ENCODE measurements at regions not wholly inside any gene's neighbourhood (a gene's known extent, or its start where the extent isn't known, plus 50 kb on each side); places are given as distances from the start of the nearest gene placed in this dataset.
"Not testable (repeated sequence)": the region's sequence is repeated elsewhere in the genome, so short reads cannot be mapped to it uniquely, and the experiment has no call there.

DNA sequence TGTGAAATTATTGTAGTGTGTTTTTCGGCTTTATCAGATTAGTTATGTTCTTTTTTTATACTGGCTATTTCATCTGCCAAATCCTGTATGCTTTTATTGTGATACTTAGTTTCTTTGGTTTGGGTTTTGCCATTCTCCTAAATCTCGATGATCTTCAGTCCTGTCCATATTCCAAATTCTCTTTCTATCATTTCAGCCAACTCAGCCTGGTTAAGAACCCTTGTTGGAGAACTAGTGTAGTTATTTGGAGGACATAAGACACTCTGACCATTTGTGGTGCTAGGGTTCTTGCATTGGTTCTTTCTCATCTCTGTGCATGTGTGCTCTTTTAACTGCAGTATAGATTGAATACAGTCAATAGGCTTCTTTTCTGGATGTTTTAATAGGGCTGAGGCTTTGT lies 187.0 kb upstream of the CCNH start:
- DNase-seq (ENCODE audit: low spot score), result no peak
- H3K4me3 ChIP-seq, result no peak overlapping the region
- no peak overlapping the region for H3K27ac ChIP-seq
- TF ChIP-seq, protein P1, sequence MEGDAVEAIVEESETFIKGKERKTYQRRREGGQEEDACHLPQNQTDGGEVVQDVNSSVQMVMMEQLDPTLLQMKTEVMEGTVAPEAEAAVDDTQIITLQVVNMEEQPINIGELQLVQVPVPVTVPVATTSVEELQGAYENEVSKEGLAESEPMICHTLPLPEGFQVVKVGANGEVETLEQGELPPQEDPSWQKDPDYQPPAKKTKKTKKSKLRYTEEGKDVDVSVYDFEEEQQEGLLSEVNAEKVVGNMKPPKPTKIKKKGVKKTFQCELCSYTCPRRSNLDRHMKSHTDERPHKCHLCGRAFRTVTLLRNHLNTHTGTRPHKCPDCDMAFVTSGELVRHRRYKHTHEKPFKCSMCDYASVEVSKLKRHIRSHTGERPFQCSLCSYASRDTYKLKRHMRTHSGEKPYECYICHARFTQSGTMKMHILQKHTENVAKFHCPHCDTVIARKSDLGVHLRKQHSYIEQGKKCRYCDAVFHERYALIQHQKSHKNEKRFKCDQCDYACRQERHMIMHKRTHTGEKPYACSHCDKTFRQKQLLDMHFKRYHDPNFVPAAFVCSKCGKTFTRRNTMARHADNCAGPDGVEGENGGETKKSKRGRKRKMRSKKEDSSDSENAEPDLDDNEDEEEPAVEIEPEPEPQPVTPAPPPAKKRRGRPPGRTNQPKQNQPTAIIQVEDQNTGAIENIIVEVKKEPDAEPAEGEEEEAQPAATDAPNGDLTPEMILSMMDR (IDR thresholded peaks at IDR 0.05), result no peak

DNA sequence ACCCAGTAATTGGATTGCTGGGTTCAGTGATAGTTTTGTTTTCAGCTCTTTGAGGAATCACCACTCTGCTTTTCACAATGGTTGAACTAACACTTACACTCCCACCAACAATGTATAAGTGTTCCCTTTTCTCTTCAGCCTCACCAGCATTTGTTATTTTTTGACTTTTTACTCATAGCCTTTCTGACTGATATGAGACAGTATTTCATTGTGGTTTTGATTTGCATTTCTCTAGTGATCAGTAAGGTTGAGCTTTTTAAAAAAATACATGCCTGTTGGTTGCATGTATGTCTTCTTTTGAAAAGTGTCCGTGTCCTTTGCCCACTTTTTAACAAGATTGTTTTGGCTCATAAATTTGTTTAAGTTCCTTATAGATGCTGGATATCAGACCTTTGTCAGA lies 185.7 kb upstream of the CCNH start:
- DNase-seq (ENCODE audit: low spot score), result no peak
- H3K4me3 ChIP-seq, result no peak overlapping the region
- TF ChIP-seq, protein P1 (IDR thresholded peaks at IDR 0.05), result no peak
- no peak overlapping the region for H3K27ac ChIP-seq

DNA sequence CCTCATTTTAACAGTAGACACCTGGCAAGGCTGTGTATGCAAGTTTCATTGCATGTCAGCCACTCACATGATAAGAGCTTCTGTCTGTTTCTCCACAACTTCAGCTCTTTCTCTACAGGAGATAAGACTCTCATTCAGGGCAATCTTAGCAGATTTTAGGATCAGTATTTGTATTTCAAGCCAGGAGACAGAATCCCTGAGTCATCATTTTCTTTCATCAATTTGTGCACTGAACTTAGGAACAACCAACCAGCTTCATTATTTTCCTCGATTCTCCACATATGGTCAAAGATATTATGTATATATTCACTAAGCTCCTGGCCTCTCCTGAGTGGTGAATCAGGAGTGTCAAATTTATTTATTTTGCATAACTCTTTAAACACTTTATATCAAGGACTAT lies 181.8 kb upstream of the CCNH start:
- TF ChIP-seq, protein P1 (IDR thresholded peaks at IDR 0.05), result no peak
- DNase-seq (ENCODE audit: low spot score), result no peak
- H3K4me3 ChIP-seq, result no peak overlapping the region
- no peak overlapping the region for H3K27ac ChIP-seq

DNA sequence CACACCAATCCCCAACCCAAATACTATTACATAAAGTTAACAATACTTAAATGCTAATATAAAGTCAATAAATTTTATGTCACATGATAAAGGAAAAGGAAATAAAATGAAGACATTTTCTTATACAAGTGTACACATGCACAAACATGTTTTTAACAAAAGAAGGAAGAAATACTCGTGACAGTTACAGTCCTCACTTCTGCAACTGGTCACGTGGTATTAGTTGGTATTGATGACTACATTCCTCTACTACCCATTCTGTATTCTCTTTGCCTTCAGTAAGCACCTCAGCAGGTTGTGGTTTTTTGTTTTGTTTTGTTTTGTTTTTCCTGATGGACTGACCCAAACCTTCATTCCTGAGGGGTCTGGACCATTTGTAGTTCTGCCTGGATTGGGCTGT lies 176.9 kb upstream of the CCNH start:
- no peak overlapping the region for H3K4me3 ChIP-seq
- no peak for DNase-seq (ENCODE audit: low spot score)
- H3K27ac ChIP-seq, result no peak overlapping the region
- TF ChIP-seq, protein P1 (IDR thresholded peaks at IDR 0.05), result no peak

DNA sequence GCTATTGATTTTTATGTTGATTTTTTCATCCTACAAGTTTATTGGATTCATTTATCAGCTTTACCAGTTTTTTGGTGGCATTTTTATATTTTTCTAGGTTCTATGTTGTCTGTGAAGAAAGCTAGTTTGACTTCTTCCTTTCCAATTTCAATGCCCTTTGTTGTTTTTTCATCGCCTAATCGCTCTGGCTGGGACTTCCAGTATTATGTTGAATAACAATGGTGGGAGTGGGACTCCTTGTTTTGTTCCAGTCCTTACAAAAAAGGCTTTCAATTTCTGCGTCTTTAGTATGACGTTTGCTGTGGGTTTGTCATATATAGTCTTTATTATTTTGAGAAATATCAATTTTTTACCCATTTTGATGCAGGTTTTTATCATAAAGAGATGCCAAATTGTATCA lies 175.6 kb upstream of the CCNH start:
- TF ChIP-seq, protein P1 (IDR thresholded peaks at IDR 0.05), result no peak
- Histone ChIP-seq H3K27ac (no peak overlapping the region), H3K4me3 (no peak overlapping the region)
- DNase-seq (ENCODE audit: low spot score), result no peak

DNA sequence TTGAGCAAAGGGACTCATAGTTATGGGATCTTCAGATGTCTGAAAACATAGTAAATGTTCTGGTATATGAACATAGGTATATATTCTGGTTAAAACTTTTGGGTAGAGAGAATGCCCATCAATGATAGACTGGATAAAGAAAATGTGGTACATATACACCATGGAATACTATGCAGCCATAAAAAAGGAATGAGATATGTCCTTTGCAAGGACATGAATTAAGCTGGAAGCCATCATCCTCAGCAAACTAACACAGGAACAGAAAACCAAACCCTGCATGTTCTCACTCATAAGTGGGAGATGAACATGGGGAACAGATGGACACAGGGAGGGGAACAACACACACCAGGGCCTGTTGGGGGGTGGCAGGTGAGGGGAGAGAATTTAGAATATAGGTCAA lies 171.0 kb upstream of the CCNH start:
- not testable (repeated sequence) for H3K27ac ChIP-seq; H3K4me3 ChIP-seq; DNase-seq (ENCODE audit: low spot score)

DNA sequence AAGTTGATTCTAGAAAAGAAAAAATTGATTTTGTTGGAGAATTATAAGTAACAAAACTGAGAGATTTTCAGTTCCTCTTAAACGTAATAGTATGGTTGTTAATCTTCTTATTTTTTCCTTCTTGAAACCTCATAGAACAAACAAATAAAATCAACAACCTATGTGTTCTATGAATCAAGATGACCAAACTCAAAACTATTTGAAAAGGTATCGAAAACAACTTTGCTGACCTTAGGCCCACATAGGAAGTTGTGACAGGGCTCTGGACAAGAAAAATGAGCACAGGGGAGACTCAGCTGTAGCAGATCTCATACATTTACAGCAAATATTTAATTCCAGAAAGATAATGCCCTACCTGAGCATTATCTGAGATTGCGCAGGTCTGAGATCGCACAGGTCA lies 169.4 kb upstream of the CCNH start:
- no peak for DNase-seq (ENCODE audit: low spot score)
- Histone ChIP-seq H3K27ac (no peak overlapping the region), H3K4me3 (no peak overlapping the region)
- TF ChIP-seq, protein P1 (IDR thresholded peaks at IDR 0.05), result no peak

DNA sequence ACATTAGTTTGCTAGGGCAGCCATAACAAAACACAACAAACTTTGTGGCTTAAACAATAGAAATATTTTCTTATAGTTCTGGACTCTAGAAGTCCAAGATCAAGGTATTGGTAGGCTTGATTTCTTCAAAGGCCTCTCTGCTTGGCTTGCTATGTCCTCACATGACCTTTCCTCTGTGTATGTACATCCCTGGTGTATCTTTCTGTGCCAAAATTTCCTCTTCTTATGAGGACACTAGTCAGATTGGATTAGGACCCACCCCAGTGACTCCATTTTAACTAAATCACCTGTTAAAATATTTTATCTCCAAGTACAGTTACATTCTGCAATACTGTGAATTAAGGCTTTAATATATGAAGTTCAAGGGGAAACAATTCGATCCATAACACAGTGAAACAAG lies 168.9 kb upstream of the CCNH start:
- H3K27ac ChIP-seq, result no peak overlapping the region
- TF ChIP-seq, protein P1 (IDR thresholded peaks at IDR 0.05), result no peak
- DNase-seq (ENCODE audit: low spot score), result no peak
- no peak overlapping the region for H3K4me3 ChIP-seq
